ENCODE measurements at regions not wholly inside any gene's neighbourhood (a gene's known extent, or its start where the extent isn't known, plus 50 kb on each side); places are given as distances from the start of the nearest gene placed in this dataset.

DNA sequence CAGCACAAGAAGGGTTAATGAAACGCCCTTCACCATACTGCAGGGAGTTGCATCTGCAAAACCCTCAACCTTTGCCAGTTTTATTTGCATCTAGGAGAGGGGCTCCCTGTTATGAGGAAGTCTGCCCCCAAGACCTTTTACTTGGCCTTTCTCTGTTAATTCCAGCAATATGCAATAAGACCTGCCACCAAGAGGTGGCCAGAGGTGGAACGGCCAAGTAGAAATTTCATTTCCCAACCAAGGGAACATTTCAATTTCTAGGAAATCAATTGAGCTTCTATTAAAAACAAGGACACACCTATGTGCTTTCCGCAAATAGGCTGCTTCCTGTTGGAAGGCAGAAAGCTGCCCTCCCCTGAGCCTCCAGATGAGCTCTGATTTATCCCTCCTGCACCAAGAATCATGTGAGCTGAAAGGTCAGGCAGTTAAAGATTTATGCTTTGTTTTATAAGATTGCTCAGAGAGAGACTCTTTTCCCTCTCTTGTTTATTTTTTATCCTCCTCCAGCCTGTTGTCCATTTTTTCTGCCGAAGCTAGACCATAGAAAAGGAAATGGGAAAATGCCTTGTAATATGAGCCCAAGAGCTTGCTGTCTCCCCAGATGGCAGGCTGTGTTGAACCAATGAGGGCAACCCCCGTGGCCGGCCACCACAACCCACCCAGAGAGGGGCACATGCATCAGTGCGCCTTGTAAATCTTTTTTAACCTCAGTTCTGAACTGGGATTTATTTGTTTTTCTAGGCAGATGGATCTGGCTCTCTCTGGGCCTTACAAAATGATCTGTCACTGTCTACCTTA is 572.8 kb downstream of the TLE1 start:
- TF ChIP-seq, protein P1, sequence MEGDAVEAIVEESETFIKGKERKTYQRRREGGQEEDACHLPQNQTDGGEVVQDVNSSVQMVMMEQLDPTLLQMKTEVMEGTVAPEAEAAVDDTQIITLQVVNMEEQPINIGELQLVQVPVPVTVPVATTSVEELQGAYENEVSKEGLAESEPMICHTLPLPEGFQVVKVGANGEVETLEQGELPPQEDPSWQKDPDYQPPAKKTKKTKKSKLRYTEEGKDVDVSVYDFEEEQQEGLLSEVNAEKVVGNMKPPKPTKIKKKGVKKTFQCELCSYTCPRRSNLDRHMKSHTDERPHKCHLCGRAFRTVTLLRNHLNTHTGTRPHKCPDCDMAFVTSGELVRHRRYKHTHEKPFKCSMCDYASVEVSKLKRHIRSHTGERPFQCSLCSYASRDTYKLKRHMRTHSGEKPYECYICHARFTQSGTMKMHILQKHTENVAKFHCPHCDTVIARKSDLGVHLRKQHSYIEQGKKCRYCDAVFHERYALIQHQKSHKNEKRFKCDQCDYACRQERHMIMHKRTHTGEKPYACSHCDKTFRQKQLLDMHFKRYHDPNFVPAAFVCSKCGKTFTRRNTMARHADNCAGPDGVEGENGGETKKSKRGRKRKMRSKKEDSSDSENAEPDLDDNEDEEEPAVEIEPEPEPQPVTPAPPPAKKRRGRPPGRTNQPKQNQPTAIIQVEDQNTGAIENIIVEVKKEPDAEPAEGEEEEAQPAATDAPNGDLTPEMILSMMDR (IDR thresholded peaks at IDR 0.05; ENCODE audit: insufficient read depth, low read depth, low read length, missing control alignments): no peak
- DNase-seq (ENCODE audit: low read depth): no peak
- H3K4me3 ChIP-seq (ENCODE audit: low read length): no peak overlapping the region

DNA sequence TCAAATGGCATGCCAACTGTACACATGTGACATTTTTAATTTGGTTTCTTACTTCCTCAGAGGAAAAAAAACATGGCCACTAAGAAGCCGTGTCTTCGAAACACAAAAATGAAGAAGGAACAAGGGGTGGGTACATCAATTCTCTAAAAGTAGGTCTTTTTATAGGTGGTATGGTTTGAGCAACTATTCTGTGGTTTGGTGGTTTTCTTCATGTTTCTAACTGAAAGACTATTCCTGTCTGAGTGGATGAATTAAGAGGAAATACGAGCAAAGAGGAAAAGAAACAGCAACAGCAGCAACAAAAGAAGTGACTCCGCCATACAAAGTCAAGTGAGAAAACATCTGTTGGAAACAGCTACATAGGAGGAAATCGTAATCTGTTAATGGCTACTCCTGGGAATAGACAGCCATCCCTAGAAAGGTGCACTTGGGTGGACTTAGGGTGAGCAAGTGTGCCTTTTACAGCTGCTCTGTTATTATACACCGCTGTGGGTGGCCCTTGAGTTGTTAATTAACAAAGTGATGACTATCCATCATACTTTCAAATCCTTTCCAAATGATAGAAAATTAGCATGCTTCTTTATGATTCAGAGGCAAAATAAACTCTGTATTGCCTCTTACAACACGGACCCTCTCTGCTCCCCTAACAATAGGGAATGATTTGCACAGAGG is 575.8 kb downstream of the TLE1 start:
- no peak overlapping the region for H3K4me3 ChIP-seq (ENCODE audit: low read length)
- DNase-seq (ENCODE audit: low read depth): no peak
- TF ChIP-seq, protein P1 (IDR thresholded peaks at IDR 0.05; ENCODE audit: insufficient read depth, low read depth, low read length, missing control alignments): no peak

DNA sequence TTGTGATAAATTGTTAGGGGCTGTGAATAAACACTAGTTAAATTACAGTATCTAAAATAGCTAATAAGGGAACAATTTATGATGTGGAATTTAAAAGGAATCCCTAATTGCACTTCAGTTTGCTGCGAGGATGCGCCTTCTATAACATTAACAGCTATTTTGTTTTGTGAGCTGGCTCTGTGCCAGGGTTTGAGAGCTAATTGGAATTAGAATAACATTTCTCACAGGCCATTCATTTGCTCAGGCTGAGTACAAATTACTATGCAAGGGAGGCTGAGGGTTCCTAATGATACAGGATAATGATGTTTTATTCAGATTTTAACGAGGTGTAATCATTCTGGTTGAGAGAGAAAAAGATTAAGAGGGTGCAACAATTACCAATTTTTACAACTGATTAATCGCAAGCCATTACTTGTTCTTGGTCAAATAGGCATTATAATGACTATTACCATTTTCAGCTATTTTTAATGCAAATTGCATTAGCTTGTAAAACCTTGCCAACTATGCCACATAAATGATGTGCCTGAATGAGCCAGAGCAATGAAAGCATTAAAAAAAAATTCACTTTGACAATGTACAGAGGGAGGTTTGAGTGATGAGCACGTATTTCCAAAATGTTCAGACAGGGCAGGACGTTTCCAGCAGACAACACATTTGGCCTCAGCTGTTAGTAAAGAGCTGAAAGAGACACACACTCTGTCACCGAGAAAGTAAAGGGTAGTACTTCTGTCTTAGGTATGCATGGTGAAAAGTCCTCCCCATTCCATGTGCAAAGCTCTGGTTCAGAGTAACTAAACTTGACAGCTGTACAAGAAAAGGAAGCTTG is 576.5 kb downstream of the TLE1 start:
- no peak for DNase-seq (ENCODE audit: low read depth)
- H3K4me3 ChIP-seq (ENCODE audit: low read length): no peak overlapping the region
- TF ChIP-seq, protein P1 (IDR thresholded peaks at IDR 0.05; ENCODE audit: insufficient read depth, low read depth, low read length, missing control alignments): no peak

DNA sequence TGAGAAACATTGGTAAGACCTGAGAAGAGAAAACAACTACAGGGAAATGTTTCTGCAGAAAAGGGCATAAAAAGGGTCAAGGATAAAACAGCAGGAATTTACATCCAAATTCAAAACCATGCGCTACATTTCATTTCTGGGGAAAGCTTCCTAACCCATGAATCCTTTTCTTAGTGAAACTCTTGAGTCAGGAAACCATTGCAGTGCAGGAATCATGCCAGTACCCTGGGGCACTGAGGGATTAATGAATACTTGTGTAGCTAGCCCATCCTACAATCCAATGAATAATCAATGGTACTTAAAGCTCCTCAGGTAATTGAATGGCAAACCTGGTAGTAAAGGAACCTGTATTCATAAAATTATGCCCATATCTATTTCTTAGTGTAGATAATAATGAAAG is 580.5 kb downstream of the TLE1 start:
- TF ChIP-seq, protein P1 (IDR thresholded peaks at IDR 0.05; ENCODE audit: insufficient read depth, low read depth, low read length, missing control alignments): no peak
- no peak overlapping the region for H3K4me3 ChIP-seq (ENCODE audit: low read length)
- DNase-seq (ENCODE audit: low read depth): peak; percentile 83

DNA sequence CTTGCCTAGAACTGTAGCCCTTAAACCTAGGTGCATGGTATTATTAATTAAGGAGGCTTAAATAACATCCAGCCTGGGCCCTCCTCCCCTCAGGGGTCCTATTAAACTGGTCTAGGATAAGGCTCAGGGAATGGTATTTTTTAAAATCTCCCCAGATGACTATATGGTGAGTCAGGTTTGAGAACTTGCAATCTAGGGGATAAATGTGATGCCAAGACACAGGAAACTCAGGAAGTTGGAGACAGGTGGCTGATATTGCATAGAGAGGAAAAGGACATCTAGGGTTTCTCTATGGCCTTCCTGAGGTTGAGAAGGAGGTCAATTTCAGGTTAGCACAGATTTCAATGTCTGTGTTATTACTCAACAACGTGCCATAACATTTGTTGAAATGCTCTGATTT is 581.0 kb downstream of the TLE1 start:
- DNase-seq (ENCODE audit: low read depth): peak; percentile 49
- TF ChIP-seq, protein P1 (IDR thresholded peaks at IDR 0.05; ENCODE audit: insufficient read depth, low read depth, low read length, missing control alignments): no peak
- H3K4me3 ChIP-seq (ENCODE audit: low read length): no peak overlapping the region

DNA sequence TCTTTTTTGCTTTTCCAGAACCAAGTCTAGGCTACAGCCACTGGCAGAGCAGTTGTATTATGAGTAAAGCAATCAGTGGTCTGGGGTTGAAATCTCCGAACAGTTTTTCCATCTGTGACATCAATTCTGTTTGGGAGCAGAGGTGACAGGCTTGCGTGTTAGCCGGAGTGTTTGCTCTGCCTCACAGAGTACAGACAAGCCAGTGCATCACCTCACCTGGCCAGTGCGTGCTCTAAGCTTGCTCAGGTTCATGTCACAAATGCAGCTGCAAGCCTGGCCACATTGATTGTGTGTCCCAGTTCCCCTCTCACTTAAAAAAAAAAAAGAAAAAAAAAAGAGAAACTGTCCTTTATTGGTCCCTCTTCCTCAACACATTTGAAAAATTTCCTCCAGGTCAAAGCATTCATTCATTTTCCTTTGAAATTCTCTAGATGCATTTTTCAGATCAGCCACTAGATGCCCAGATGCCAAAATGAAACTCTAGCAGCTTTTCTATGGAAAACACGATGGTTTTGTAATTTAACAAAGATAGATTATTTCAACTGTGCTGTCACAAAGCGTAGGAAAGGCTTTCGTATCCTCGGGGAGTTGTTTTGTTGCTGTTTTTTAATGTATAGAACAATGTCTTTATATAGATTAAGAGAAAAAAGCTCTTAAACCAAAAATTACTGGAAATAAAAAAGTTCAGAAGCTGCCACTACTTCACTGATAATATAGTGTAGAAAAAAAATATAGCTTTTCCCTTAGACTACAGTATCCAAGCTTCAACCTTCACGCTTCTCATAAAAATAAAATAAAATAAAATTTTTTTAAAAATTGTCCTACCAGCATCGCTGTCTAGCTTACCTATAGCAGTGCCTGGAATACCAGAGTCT is 585.5 kb downstream of the TLE1 start:
- TF ChIP-seq, protein P1 (IDR thresholded peaks at IDR 0.05; ENCODE audit: insufficient read depth, low read depth, low read length, missing control alignments): peak; percentile 60
- no peak for DNase-seq (ENCODE audit: low read depth)
- no peak overlapping the region for H3K4me3 ChIP-seq (ENCODE audit: low read length)
